ENCODE measurements at regions not wholly inside any gene's neighbourhood (a gene's known extent, or its start where the extent isn't known, plus 50 kb on each side); places are given as distances from the start of the nearest gene placed in this dataset.

- no peak for DNase-seq
Measured at GRCh38 chr20:4597215-4597614, 89.0 kb upstream of the PRNP start.

- no peak for DNase-seq
Measured at GRCh38 chr20:4593149-4593525, 93.1 kb upstream of the PRNP start.

- peak; percentile 37 to 45 for DNase-seq
Measured at GRCh38 chr20:4592316-4593148, 93.7 kb upstream of the PRNP start.

GRCh38 chr20:4591975-4592315 lies 94.3 kb upstream of the PRNP start:
- DNase-seq: no peak

GRCh38 chr20:4585758-4586157 lies 100.5 kb upstream of the PRNP start:
- no peak for DNase-seq

- DNase-seq: no peak
Measured at GRCh38 chr20:4585104-4585753, 101.0 kb upstream of the PRNP start.

DNA sequence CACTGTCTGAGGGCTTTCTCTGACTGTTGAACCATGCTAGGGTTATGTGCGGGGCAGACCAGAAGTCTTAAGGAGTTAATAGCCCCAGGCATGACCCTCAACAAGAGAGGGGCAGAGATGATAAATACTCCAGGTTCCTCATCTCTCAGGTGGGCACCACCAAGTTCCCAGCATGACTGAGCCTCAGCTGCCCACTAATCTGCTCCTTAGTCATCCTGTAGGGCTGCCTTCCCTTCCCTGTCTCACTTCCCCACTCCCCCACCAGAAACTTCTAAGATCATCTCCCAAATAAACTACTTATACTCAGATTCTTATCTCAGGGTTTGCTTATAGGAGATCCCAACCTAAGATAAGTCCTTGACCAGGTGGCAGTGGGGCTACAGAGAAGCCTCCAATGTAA lies 101.7 kb upstream of the PRNP start:
- no peak for DNase-seq

DNA sequence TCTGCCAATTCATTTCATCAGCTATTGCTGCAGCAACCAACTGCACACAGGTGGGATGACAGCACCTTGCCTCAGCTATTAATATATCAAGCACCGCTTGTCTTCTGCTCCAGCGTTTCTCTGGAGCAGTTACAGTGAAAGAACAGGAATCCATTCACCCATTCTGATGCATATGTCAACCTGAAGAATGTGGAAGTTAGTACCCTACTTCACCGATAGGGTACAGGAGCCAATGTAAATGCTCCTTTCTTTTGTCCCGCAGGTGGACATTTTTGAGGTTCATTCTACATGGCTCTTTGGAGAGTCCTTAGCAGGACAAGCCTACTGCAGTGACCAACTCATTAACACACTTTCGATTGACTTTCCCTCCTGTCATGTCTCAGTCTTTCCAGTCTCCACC lies 104.4 kb upstream of the PRNP start:
- no peak for DNase-seq

DNA sequence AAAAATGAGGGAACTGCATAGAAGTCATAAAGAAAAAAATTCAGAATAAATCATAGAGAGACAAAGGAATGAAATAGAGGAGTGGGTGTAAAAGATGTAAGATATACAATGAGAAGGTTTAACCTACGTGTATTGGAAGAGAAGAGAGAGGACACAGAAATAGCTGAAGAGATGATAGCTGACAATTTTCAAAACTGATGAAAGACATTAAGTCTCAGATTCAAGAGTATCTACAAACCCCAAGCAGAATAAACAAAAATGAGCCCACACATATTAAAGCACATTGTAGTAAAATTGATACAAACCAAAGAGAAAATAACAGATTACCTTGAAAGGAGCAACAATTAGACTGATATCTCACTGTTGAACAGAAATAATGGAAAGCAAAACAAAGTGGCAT lies 107.9 kb upstream of the PRNP start:
- DNase-seq: no peak

DNA sequence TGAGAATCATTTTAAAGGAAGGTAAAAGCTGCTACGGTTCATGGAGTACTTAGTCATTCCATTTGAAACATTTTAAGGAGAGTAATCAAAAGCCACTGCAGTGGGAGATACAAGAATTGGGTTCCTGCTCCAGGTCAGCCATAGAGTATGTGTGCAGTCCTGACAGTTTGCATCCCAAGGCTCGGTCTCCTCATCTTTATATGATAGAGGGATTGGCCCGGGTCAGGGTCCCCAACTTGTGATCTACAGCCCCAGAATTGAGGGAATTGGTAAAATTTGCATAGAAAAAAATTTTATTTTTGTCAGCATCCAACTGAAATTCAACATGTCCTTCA lies 111.9 kb upstream of the PRNP start:
- DNase-seq: no peak

DNA sequence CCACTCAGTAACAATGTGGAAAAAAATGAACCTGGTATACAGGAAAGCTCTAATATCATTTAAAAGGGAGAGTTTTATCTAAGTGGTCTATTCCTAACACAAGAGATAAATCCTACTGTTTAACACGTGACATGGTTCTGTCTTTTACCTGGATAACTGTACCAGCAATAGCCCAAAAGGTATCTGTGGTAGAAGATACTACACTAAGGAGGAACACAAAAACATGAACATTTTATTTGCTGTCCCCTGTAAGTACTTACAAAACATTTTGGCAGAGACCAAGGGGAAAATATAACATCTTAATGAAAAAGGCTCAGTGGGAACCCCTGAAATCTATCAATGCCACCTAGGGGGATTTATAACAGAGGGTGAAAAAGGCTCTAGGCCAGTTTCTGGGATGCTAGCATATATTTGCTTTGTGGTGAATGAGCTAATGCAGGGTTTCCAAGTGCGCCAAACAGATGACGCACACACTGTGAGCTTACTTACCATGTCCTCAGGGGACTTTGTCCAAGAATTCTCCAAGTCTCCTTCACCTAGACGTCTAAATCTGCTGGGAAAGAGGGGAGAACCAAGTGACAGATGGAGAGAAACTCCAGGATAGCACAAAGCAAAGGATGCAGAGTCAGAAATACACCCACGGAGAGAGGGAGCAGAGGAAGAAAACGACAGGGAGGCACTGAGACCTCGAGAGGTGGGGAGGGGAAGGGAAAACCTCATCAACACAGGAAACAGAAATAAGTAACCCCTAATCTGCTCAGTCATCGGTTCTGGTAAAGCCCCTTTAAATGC lies 112.5 kb upstream of the PRNP start:
- DNase-seq: no peak

GRCh38 chr20:4571759-4572531 lies 114.3 kb upstream of the PRNP start:
- DNase-seq: no peak

- no peak for DNase-seq
Measured at GRCh38 chr20:4569865-4570264, 116.4 kb upstream of the PRNP start.

DNA sequence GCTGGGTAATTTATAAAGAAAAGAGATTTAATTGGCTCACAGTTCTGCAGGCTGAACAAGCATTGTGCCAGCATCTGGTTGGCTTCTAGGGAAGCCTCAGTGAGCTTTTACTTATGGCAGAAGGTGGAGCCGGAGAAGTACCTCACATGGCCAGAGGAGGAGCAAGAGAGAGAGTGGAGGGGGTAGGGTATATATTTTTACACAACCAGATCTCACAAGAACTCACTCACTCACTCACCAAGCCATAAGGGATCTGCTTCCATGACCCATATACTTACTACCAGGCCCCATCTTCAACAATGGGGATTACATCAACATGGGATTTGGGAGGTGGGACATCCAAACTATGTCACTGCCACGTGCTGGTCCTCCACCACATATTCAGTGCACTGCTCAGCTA lies 117.2 kb upstream of the PRNP start:
- no peak for DNase-seq

- no peak for DNase-seq
Measured at GRCh38 chr20:4568361-4568959, 117.8 kb upstream of the PRNP start.

- DNase-seq: no peak
Measured at GRCh38 chr20:4567170-4567569, 119.1 kb upstream of the PRNP start.

GRCh38 chr20:4563534-4563933 lies 122.7 kb upstream of the PRNP start:
- no peak for DNase-seq

- no peak for DNase-seq
Measured at GRCh38 chr20:4563031-4563430, 123.2 kb upstream of the PRNP start.

- DNase-seq: no peak
Measured at GRCh38 chr20:4560667-4561066, 125.6 kb upstream of the PRNP start.

GRCh38 chr20:4559906-4560305 lies 126.3 kb upstream of the PRNP start:
- no peak for DNase-seq

DNA sequence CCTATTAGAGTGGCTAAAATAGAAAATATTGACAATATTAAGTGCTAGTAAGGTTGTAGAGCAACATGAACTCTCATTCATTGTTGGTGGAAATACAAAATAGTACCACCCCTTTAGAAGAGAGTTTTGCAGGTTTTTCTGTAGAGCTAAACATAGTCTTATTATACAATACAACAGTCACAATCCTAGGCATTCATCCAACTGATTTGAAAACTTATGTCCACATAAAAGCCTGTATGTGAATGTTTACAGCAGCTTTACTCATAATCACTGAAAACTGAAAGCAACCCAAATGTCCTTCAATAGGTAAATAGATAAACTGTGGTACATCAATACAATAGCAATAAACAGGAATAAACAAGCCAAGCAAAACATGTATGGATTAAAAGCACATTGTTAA lies 127.2 kb upstream of the PRNP start:
- DNase-seq: no peak

- DNase-seq: no peak
Measured at GRCh38 chr20:4556781-4557180, 129.5 kb upstream of the PRNP start.

Measured in activated CD4-positive, alpha-beta T cell treated with anti-CD3 and anti-CD28 coated beads for 4 hours (primary cell).